Spleen (tissue), 7 donors: ENCODE measurements at regions not wholly inside any gene's neighbourhood (a gene's known extent, or its start where the extent isn't known, plus 50 kb on each side); places are given as distances from the start of the nearest gene placed in this dataset.

Experiments
- CTCF ChIP-seq, 11 experiments: fragments of 200-600 bp in 7 of 11; fragments of 450-650 bp in 4 of 11; sonication (generic) in 4 of 11; IDR thresholded peaks in 8 of 11; conservative IDR thresholded peaks in 3 of 11; 1 replicate in 7 of 11; 2 replicates in 4 of 11; pipeline versions ENCODE4 v1.4.0 to v1.8.0; 2016 to 2021; ENCODE audit warnings: antibody characterized with exemption in 11 of 11, inconsistent platforms in 4 of 11, mild to moderate bottlenecking in 1 of 11
- POLR2A ChIP-seq, 3 donors: fragments of 450-650 bp; IDR thresholded peaks; one replicate each; pipeline ENCODE4 v1.5.1; 2017; ENCODE audit warnings: antibody characterized with exemption in 3 of 3, mild to moderate bottlenecking in 1 of 3
- POLR2AphosphoS5 ChIP-seq, 3 donors: sonication (generic); formaldehyde crosslinking; IDR thresholded peaks; one replicate each; pipeline ENCODE4 v1.5.1; 2017; ENCODE audit warnings: antibody characterized with exemption in 3 of 3
- donor health status: DM: no; HTN: no; CAD: no; lungs with moderate emphysema.
- donor health status: DM: no; HTN: no; CAD: no.
- donor health status: DM: no; HTN: no; CAD: no.

GRCh38 chr4:59643682-59644081 lies 1556.4 kb upstream of the ADGRL3 start:
- TF ChIP-seq POLR2A (IDR thresholded peaks at IDR 0.05): no peak
- no peak for TF ChIP-seq CTCF (IDR thresholded peaks at IDR 0.05 in 8 of 11, conservative IDR thresholded peaks at IDR 0.05 in 3 of 11)
- TF ChIP-seq POLR2AphosphoS5 (IDR thresholded peaks at IDR 0.05): no peak
